ENCODE measurements at regions not wholly inside any gene's neighbourhood (a gene's known extent, or its start where the extent isn't known, plus 50 kb on each side); places are given as distances from the start of the nearest gene placed in this dataset.
"Not testable (repeated sequence)": the region's sequence is repeated elsewhere in the genome, so short reads cannot be mapped to it uniquely, and the experiment has no call there.

- intact Hi-C loops (cut with micrococcal nuclease; ENCODE audit: unreplicated experiment) (no loop called here), in situ Hi-C loops (cut with HindIII; ENCODE audit: low pct_unique_long_range_greater_than_20kb, low sequenced_read_pairs) (no loop called here)
- no TSS peak for BruUV-seq (replicated peaks)
- Histone ChIP-seq H3K9me3 (ENCODE audit: control insufficient read depth, insufficient read depth, low read depth, low read length) (no peaks in the 10 kb centered on the region), H3K4me3 (ENCODE audit: low read depth in 2 of 2, low read length in 2 of 2) (no peak overlapping the region), H3K36me3 (ENCODE audit: control insufficient read depth, insufficient read depth, low read length) (no peaks in the 10 kb centered on the region), H3K4me1 (ENCODE audit: control insufficient read depth, insufficient read depth, low read length) (no peaks in the 10 kb centered on the region), H3K27ac (ENCODE audit: low read length) (no peak overlapping the region), H3K27me3 (ENCODE audit: control insufficient read depth, insufficient read depth, low read length) (no peaks in the 10 kb centered on the region)
- ATAC-seq (no peak), DNase-seq (ENCODE audit: low read depth, low spot score) (no peak)
- ChIA-PET POLR2A (no interaction called here), CTCF (no interaction called here)
- TF ChIP-seq REST (IDR thresholded peaks at IDR 0.05; ENCODE audit: insufficient read depth in 1 of 2, low read depth in 2 of 2, low read length in 1 of 2) (no peak), CTCF (IDR thresholded peaks at IDR 0.05) (no peak), SIN3A (IDR thresholded peaks at IDR 0.05; ENCODE audit: borderline replicate concordance, insufficient read depth, low read depth, low read length) (no peak), POLR2AphosphoS5 (IDR thresholded peaks at IDR 0.05; ENCODE audit: low read depth, low read length) (no peak), TCF7L2 (IDR thresholded peaks at IDR 0.05; ENCODE audit: low read depth, low read length) (no peak)
Observed at GRCh38 chr16:47977802-47978201, 178.0 kb downstream of the ABCC12 start.

GRCh38 chr16:47976636-47977210 is 179.1 kb downstream of the ABCC12 start:
- no peak overlapping the region for H3K27ac ChIP-seq (ENCODE audit: low read length)
- BruUV-seq (replicated peaks): no TSS peak
- H3K4me1 ChIP-seq (ENCODE audit: control insufficient read depth, insufficient read depth, low read length): no peaks in the 10 kb centered on the region
- no peaks in the 10 kb centered on the region for H3K9me3 ChIP-seq (ENCODE audit: control insufficient read depth, insufficient read depth, low read depth, low read length)
- no peaks in the 10 kb centered on the region for H3K27me3 ChIP-seq (ENCODE audit: control insufficient read depth, insufficient read depth, low read length)
- intact Hi-C loops (cut with micrococcal nuclease; ENCODE audit: unreplicated experiment) (no loop called here), in situ Hi-C loops (cut with HindIII; ENCODE audit: low pct_unique_long_range_greater_than_20kb, low sequenced_read_pairs) (no loop called here)
- H3K4me3 ChIP-seq (ENCODE audit: low read depth in 2 of 2, low read length in 2 of 2): no peak overlapping the region
- no peaks in the 10 kb centered on the region for H3K36me3 ChIP-seq (ENCODE audit: control insufficient read depth, insufficient read depth, low read length)
- DNase-seq (ENCODE audit: low read depth, low spot score) (no peak), ATAC-seq (no peak)
- ChIA-PET CTCF (no interaction called here), POLR2A (interaction anchor here (0.6 kb wide), 2 partner anchors 195 to 611 kb away, joined by 3 read pairs; no protein-coding TSS in a partner anchor)
- TF ChIP-seq SIN3A (IDR thresholded peaks at IDR 0.05; ENCODE audit: borderline replicate concordance, insufficient read depth, low read depth, low read length) (no peak), POLR2AphosphoS5 (IDR thresholded peaks at IDR 0.05; ENCODE audit: low read depth, low read length) (no peak), REST (IDR thresholded peaks at IDR 0.05; ENCODE audit: insufficient read depth in 1 of 2, low read depth in 2 of 2, low read length in 1 of 2) (no peak), CTCF (IDR thresholded peaks at IDR 0.05) (no peak), TCF7L2 (IDR thresholded peaks at IDR 0.05; ENCODE audit: low read depth, low read length) (no peak)

GRCh38 chr16:47974971-47975370 is 180.8 kb downstream of the ABCC12 start:
- H3K4me1 ChIP-seq (ENCODE audit: control insufficient read depth, insufficient read depth, low read length); H3K9me3 ChIP-seq (ENCODE audit: control insufficient read depth, insufficient read depth, low read depth, low read length); H3K36me3 ChIP-seq (ENCODE audit: control insufficient read depth, insufficient read depth, low read length); ATAC-seq; CTCF ChIA-PET; BruUV-seq (replicated peaks); POLR2A ChIA-PET; in situ Hi-C loops (cut with HindIII; ENCODE audit: low pct_unique_long_range_greater_than_20kb, low sequenced_read_pairs); H3K4me3 ChIP-seq (ENCODE audit: low read depth in 2 of 2, low read length in 2 of 2); H3K27ac ChIP-seq (ENCODE audit: low read length); H3K27me3 ChIP-seq (ENCODE audit: control insufficient read depth, insufficient read depth, low read length); intact Hi-C loops (cut with micrococcal nuclease; ENCODE audit: unreplicated experiment); DNase-seq (ENCODE audit: low read depth, low spot score): not testable (repeated sequence)
